DND-41 (cell line): ENCODE measurements at regions not wholly inside any gene's neighbourhood (a gene's known extent, or its start where the extent isn't known, plus 50 kb on each side); places are given as distances from the start of the nearest gene placed in this dataset.

Experiments
- ATAC-seq: fragments of 200-7000 bp; cut with Tn5 transposase; 3 replicates; pipeline ENCODE4 v1.9.1; 2021; ENCODE audit warnings: low read depth; ENCODE audit not compliant: insufficient read depth
- DNase-seq: peaks from one replicate; pipeline ENCODE4 v3.0.0-alpha.2; 2020
- H2AFZ ChIP-seq: 2 replicates; pipeline ENCODE4 v1.6.0; 2012; ENCODE audit warnings: low read depth, low read length
- H3K27ac ChIP-seq: 2 replicates; pipeline ENCODE4 v1.5.1; 2012; ENCODE audit warnings: low read length, inconsistent platforms
- H3K27me3 ChIP-seq: fragments of 200-600 bp; sonication (generic); 2 replicates; pipeline ENCODE4 v1.6.0; 2012; ENCODE audit warnings: low read length, mild to moderate bottlenecking, inconsistent platforms; ENCODE audit not compliant: insufficient read depth, poor library complexity
- H3K36me3 ChIP-seq: 2 replicates; pipeline ENCODE4 v1.5.1; 2012; ENCODE audit warnings: low read length, inconsistent platforms; ENCODE audit not compliant: insufficient read depth
- H3K4me1 ChIP-seq: 2 replicates; pipeline ENCODE4 v1.5.1; 2012; ENCODE audit warnings: mild to moderate bottlenecking, low read length; ENCODE audit not compliant: insufficient read depth
- H3K4me2 ChIP-seq: 2 replicates; pipeline ENCODE4 v1.6.0; 2012; ENCODE audit warnings: mild to moderate bottlenecking, moderate library complexity, low read length, inconsistent platforms; ENCODE audit not compliant: insufficient read depth
- H3K4me3 ChIP-seq, 2 experiments: fragments of 200-600 bp in 1 of 2; shearing (Covaris generic) in 1 of 2; 2 replicates each; pipeline ENCODE4 v1.5.1; 2012 to 2016; ENCODE audit warnings: inconsistent platforms in 2 of 2, low read length in 2 of 2, mild to moderate bottlenecking in 2 of 2, low read depth in 1 of 2, moderate library complexity in 1 of 2
- H3K79me2 ChIP-seq: 2 replicates; pipeline ENCODE4 v1.6.0; 2012; ENCODE audit warnings: low read length, inconsistent platforms; ENCODE audit not compliant: insufficient read depth
- H3K9ac ChIP-seq: 2 replicates; pipeline ENCODE4 v1.6.0; 2012; ENCODE audit warnings: low read depth, mild to moderate bottlenecking, inconsistent platforms, low read length, moderate library complexity
- H3K9me3 ChIP-seq: 2 replicates; pipeline ENCODE4 v1.5.1; 2012; ENCODE audit warnings: low read length, moderate library complexity, mild to moderate bottlenecking, inconsistent platforms; ENCODE audit not compliant: insufficient read depth, severe bottlenecking
- H4K20me1 ChIP-seq: 2 replicates; pipeline ENCODE4 v1.6.0; 2012; ENCODE audit warnings: low read length; ENCODE audit not compliant: insufficient read depth
- CTCF ChIP-seq: IDR thresholded peaks from 2 replicates; pipeline ENCODE4 v1.5.1; 2012; ENCODE audit warnings: borderline replicate concordance, low read length, moderate library complexity, mild to moderate bottlenecking; ENCODE audit not compliant: poor library complexity, severe bottlenecking; ENCODE audit errors: extremely low read depth
- EZH2 ChIP-seq: IDR thresholded peaks from 3 replicates; pipeline ENCODE4 v1.6.1; 2012; ENCODE audit warnings: borderline replicate concordance, low read depth, mild to moderate bottlenecking, moderate library complexity, low read length, inconsistent platforms; ENCODE audit not compliant: severe bottlenecking

GRCh38 chr11:127803755-127804154, 783.6 kb downstream of the ETS1 start:
- no peaks in the 10 kb centered on the region for H4K20me1 ChIP-seq
- no peak overlapping the region for H3K4me3 ChIP-seq
- H3K27ac ChIP-seq = no peak overlapping the region
- DNase-seq = no peak
- H3K4me1 ChIP-seq = no peaks in the 10 kb centered on the region
- H3K79me2 ChIP-seq = no peaks in the 10 kb centered on the region
- TF ChIP-seq EZH2 (no peak), CTCF (no peak)
- H3K9me3 ChIP-seq = no peaks in the 10 kb centered on the region
- no peaks in the 10 kb centered on the region for H3K36me3 ChIP-seq
- no peak for ATAC-seq
- H3K27me3 ChIP-seq = no peaks in the 10 kb centered on the region
- no peak overlapping the region for H3K4me2 ChIP-seq
- no peak overlapping the region for H3K9ac ChIP-seq
- no peak overlapping the region for H2AFZ ChIP-seq

GRCh38 chr11:127800989-127801688, 786.2 kb downstream of the ETS1 start:
- no peaks in the 10 kb centered on the region for H3K36me3 ChIP-seq

GRCh38 chr11:127795326-127795725, 792.0 kb downstream of the ETS1 start:
- H3K9me3 ChIP-seq = no peaks in the 10 kb centered on the region
- ATAC-seq (no peak), DNase-seq (no peak)
- no peaks in the 10 kb centered on the region for H3K36me3 ChIP-seq
- H3K79me2 ChIP-seq = no peaks in the 10 kb centered on the region
- no peak overlapping the region for H2AFZ ChIP-seq
- H3K27ac ChIP-seq = no peak overlapping the region
- H3K4me3 ChIP-seq = no peak overlapping the region
- H3K4me2 ChIP-seq = no peak overlapping the region
- H3K9ac ChIP-seq = no peak overlapping the region
- no peak for TF ChIP-seq EZH2
- no peak for TF ChIP-seq CTCF
- no peaks in the 10 kb centered on the region for H4K20me1 ChIP-seq
- H3K4me1 ChIP-seq = no peaks in the 10 kb centered on the region
- H3K27me3 ChIP-seq = peaks cover 3% of the 10 kb centered on the region

More at GRCh38 chr11:127800989-127801688, 786.2 kb downstream of the ETS1 start:
- Histone ChIP-seq H3K9me3 (no peaks in the 10 kb centered on the region), H3K4me2 (no peak overlapping the region), H3K27ac (no peak overlapping the region), H3K9ac (no peak overlapping the region), H4K20me1 (no peaks in the 10 kb centered on the region), H3K4me1 (no peaks in the 10 kb centered on the region), H2AFZ (no peak overlapping the region), H3K27me3 (peaks cover 3% of the 10 kb centered on the region), H3K4me3 (no peak overlapping the region), H3K79me2 (no peaks in the 10 kb centered on the region)
- DNase-seq (no peak), ATAC-seq (no peak)
- no peak for TF ChIP-seq EZH2
- TF ChIP-seq CTCF = no peak

- Histone ChIP-seq H3K4me1 (no peaks in the 10 kb centered on the region), H3K27ac (no peak overlapping the region), H3K9ac (no peak overlapping the region), H3K4me3 (no peak overlapping the region), H3K79me2 (no peaks in the 10 kb centered on the region), H3K9me3 (no peaks in the 10 kb centered on the region), H2AFZ (no peak overlapping the region), H3K27me3 (no peaks in the 10 kb centered on the region), H3K36me3 (no peaks in the 10 kb centered on the region), H3K4me2 (no peak overlapping the region), H4K20me1 (no peaks in the 10 kb centered on the region)
- ATAC-seq (no peak), DNase-seq (no peak)
- TF ChIP-seq EZH2 (no peak), CTCF (no peak)
Measured at GRCh38 chr11:127791844-127792243, 791.3 kb upstream of the KIRREL3 start.
